GM10266 (cell line): ENCODE measurements at regions not wholly inside any gene's neighbourhood (a gene's known extent, or its start where the extent isn't known, plus 50 kb on each side); places are given as distances from the start of the nearest gene placed in this dataset.
"Not testable (repeated sequence)": the region's sequence is repeated elsewhere in the genome, so short reads cannot be mapped to it uniquely, and the experiment has no call there.

Source experiments
- DNase-seq: peaks from one replicate; pipeline ENCODE4 v3.0.0; 2012; ENCODE audit errors: extremely low spot score
- TF ChIP-seq, protein P1 (sequence below): IDR thresholded peaks from 2 replicates; pipeline ENCODE4 v1.5.1; 2012; ENCODE audit warnings: mild to moderate bottlenecking, low read depth; ENCODE audit not compliant: control insufficient read depth, insufficient read depth; ENCODE audit errors: missing control alignments

DNA sequence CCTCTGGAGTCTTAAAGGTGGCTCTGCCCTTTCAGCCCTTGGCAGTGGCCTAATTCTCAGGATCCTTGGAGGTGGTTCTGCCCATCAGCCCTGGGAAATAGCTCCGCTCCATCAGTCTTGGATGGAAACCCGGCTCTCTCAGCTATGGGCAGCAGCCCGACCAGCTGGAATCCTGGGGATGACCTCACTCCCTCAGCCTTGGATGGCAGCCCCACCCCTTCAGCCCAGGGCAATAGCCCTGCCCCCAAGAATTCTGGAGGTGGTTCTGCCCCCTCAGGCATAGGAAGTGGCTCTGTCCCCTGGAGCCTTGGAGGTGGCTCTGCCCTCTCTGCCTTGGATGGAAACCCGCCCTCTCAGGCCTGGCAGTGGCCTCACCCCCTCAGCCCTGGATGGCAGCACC, 127.7 kb downstream of the RBMX2 start:
- DNase-seq = no peak
- TF ChIP-seq, protein P1, sequence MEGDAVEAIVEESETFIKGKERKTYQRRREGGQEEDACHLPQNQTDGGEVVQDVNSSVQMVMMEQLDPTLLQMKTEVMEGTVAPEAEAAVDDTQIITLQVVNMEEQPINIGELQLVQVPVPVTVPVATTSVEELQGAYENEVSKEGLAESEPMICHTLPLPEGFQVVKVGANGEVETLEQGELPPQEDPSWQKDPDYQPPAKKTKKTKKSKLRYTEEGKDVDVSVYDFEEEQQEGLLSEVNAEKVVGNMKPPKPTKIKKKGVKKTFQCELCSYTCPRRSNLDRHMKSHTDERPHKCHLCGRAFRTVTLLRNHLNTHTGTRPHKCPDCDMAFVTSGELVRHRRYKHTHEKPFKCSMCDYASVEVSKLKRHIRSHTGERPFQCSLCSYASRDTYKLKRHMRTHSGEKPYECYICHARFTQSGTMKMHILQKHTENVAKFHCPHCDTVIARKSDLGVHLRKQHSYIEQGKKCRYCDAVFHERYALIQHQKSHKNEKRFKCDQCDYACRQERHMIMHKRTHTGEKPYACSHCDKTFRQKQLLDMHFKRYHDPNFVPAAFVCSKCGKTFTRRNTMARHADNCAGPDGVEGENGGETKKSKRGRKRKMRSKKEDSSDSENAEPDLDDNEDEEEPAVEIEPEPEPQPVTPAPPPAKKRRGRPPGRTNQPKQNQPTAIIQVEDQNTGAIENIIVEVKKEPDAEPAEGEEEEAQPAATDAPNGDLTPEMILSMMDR = no peak

DNA sequence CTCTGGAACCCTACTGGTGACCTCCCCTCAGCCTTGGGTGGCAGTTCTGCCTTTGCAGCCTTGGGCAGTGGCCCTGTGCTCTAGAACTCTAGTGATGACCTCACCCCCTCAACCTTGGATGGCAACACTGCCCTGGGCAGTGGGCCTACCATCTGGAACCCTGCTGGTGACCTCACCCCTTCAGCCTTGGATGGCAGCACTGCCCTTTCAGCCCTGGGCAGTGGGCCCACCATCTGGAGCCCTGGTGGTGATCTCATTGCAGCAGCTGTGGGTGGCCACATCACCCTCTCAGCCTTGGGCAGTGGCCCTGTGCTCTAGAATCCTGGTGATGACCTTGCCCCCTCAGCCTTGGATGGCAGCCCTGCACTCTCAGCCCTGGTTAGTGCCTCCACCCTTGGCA, 129.3 kb downstream of the RBMX2 start:
- TF ChIP-seq, protein P1 = no peak
- no peak for DNase-seq

DNA sequence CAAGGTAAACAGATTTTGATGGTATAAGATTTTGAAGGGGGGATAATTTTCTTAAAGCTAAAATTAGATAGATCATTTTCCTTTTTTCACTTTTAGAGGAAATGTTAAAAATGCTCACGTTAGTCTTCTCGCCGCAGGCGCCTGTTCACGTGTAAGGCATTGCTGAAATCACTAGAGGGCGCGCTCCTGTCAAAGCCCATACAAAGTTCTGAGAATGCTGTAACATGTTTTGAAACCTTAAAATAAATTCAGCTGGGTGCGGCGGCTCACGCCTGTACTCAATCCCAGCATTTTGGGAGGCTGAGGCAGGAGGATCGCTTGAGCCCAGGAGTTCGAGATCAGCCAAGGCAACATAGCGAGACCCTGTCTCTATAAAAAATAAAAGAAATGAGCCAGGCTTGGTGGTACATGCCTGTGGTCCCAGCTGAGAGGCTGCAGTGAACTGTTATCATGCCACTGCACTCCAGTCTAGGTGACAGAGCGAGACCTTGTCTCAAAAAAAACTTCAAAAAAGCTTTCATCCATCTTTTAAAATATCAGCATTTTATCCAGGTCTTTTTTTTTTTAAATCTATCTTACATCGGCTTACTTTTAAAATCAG, 138.0 kb downstream of the RBMX2 start:
- TF ChIP-seq, protein P1 = peak; percentile 69
- peak; percentile 28 for DNase-seq

DNA sequence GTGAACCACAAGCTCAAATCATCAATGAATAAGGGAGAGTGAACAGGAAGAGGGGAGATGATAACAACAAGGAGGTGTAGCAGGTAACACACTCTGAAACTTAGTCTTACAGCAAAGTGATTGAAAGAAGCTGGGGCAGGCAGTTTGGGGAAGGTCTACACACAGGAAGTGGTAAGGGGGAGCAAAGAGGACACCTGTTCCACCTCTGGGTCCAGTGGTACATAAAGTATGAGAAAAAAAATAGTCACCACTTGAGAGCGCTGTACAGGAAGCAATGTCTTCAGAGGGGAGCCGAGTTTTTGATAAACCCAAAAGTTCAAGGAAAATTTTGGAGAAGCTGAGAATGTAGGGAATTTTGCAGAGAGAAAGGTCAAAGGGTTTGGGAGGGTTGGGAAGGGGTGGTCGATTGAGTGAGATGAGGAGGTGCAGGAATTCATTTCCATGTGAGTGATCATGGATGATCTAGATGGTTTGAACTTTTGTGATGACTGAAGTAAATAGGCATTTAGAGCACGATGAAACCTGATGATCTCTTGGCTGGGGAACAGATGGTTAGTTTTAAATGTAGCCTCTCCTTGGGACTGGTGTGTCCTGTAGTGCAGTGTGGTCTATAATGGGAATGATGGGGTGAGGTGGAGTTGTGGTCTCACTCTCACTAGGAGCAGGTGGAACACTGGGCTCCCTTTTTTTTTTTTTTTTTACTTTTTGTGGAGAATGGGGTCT, 142.0 kb downstream of the RBMX2 start:
- no peak for DNase-seq
- TF ChIP-seq, protein P1 = no peak

DNA sequence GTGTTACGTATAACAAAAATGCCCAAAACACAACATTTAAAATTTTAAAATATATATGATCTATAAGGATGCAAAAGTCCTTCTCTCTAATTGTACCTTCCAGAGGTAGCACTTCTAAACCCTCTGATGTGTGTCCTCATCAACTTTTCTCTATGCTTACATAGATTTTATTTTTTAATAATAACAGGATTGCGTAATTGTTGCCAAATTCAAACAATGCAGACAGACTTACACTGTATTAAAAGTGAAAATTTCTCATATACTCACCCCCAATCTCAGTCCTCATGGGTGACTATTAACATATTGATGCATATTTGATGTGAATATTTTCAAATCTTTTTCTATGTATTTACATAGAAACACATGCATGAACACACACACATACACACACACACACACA, 144.0 kb downstream of the RBMX2 start:
- TF ChIP-seq, protein P1 = no peak
- DNase-seq = no peak

DNA sequence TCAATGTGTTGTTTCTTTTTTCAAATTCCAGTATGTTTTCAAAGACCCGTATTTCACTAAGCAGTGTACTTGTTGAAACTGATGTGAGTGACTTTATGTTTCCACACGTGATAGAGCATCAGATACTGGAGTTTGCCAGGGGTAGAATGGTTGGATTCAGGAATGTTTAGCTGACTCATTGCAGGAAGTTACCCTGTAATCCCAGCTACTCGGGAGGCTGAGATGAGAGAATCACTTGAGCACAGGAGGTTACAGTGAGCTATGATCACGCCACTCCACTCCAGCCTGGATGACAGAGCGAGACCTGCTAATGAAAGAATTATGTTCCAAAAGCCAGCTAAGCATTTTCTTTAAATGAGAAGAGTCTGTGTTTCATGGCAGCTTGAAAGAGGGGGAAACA, 147.6 kb downstream of the RBMX2 start:
- DNase-seq = not testable (repeated sequence)

DNA sequence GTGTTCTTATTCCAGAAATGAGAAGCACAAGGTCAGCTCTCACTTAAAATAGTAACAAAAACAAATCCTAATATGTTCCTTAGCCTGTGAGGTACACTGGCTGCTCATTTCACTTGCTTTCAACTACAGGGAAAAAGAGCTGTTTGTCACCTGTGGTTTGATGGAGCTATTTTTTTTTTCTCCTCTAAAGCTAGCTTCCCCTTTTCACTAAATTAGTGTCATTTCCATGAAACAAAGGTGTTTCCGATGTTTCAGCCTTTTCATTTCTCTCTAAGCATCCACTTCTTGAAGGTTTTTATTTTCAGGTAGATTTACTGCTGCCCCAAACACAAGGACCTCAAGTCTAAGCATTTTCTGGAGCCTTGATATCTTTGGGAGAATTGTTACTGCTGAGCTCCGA, 148.6 kb downstream of the RBMX2 start:
- DNase-seq = no peak
- TF ChIP-seq, protein P1 = no peak
